Hepatic stellate cell (primary cell): ENCODE measurements at regions not wholly inside any gene's neighbourhood (a gene's known extent, or its start where the extent isn't known, plus 50 kb on each side); places are given as distances from the start of the nearest gene placed in this dataset.

Source experiments
- DNase-seq: peaks from one replicate; pipeline ENCODE4 v3.0.0; 2011; ENCODE audit warnings: low spot score

- DNase-seq = no peak
These were observed 474.6 kb upstream of the RAG2 start for GRCh38 chr11:37072538-37073055.

- DNase-seq = no peak
These were observed 452.3 kb upstream of the RAG2 start for GRCh38 chr11:37050311-37050710.

GRCh38 chr11:37040921-37041320 is 442.9 kb upstream of the RAG2 start:
- DNase-seq = no peak

GRCh38 chr11:37038911-37039310 is 440.9 kb upstream of the RAG2 start:
- no peak for DNase-seq

- no peak for DNase-seq
These were observed 428.7 kb upstream of the RAG2 start for GRCh38 chr11:37026741-37027140.

- no peak for DNase-seq
These were observed 428.3 kb upstream of the RAG2 start for GRCh38 chr11:37026326-37026725.

- DNase-seq = no peak
These were observed 408.5 kb upstream of the RAG2 start for GRCh38 chr11:37006563-37006962.

- no peak for DNase-seq
These were observed 404.8 kb upstream of the RAG2 start for GRCh38 chr11:37002831-37003230.

GRCh38 chr11:36997656-36998055 is 399.6 kb upstream of the RAG2 start:
- DNase-seq = no peak

GRCh38 chr11:36996795-36997194 is 398.8 kb upstream of the RAG2 start:
- DNase-seq = no peak

- DNase-seq = no peak
These were observed 396.2 kb upstream of the RAG2 start for GRCh38 chr11:36994208-36994607.

- no peak for DNase-seq
These were observed 390.5 kb upstream of the RAG2 start for GRCh38 chr11:36988556-36988955.

GRCh38 chr11:36985562-36985961 is 387.5 kb upstream of the RAG2 start:
- no peak for DNase-seq

- no peak for DNase-seq
These were observed 378.7 kb upstream of the RAG2 start for GRCh38 chr11:36976741-36977140.

GRCh38 chr11:36974771-36975170 is 376.7 kb upstream of the RAG2 start:
- DNase-seq = no peak

- DNase-seq = no peak
These were observed 355.9 kb upstream of the RAG2 start for GRCh38 chr11:36953976-36954375.

GRCh38 chr11:36948460-36949127 is 350.6 kb upstream of the RAG2 start:
- no peak for DNase-seq

- DNase-seq = no peak
These were observed 347.3 kb upstream of the RAG2 start for GRCh38 chr11:36945384-36945783.

GRCh38 chr11:36933481-36933880 is 335.4 kb upstream of the RAG2 start:
- no peak for DNase-seq

- DNase-seq = no peak
These were observed 333.1 kb upstream of the RAG2 start for GRCh38 chr11:36931139-36931538.

- DNase-seq = no peak
These were observed 332.2 kb upstream of the RAG2 start for GRCh38 chr11:36930256-36930655.

GRCh38 chr11:36929401-36929800 is 331.4 kb upstream of the RAG2 start:
- no peak for DNase-seq

GRCh38 chr11:36928621-36929020 is 330.6 kb upstream of the RAG2 start:
- DNase-seq = no peak

- DNase-seq = no peak
These were observed 301.8 kb upstream of the RAG2 start for GRCh38 chr11:36899800-36900199.
